ENCODE measurements at regions not wholly inside any gene's neighbourhood (a gene's known extent, or its start where the extent isn't known, plus 50 kb on each side); places are given as distances from the start of the nearest gene placed in this dataset.

- TF ChIP-seq POLR2A (IDR thresholded peaks at IDR 0.05; ENCODE audit: low read length) = no peak
- no peak for TF ChIP-seq GATA1 (IDR thresholded peaks at IDR 0.05; ENCODE audit: low read depth, low read length)
Observed at GRCh38 chr12:76694369-76694768, 69.5 kb upstream of the ZDHHC17 start.

Data from erythroblast (primary cell).